Lung (tissue), 11 donors: ENCODE measurements at regions not wholly inside any gene's neighbourhood (a gene's known extent, or its start where the extent isn't known, plus 50 kb on each side); places are given as distances from the start of the nearest gene placed in this dataset.

Experiments used
- ATAC-seq: fragments of 200-7000 bp; cut with Tn5 transposase; one replicate; pipeline ENCODE4 v1.9.1; 2020; ENCODE audit warnings: moderate number of reproducible peaks; ENCODE audit not compliant: insufficient read depth, low FRiP score
- DNase-seq, 3 donors: peaks; one replicate each; pipeline ENCODE4 v3.0.0-alpha.2; 2013 to 2017
- H3K27ac ChIP-seq, 2 donors: one replicate each; pipeline ENCODE4 v1.5.1; 2013; ENCODE audit warnings: mild to moderate bottlenecking in 2 of 2, moderate library complexity in 2 of 2, control low read depth in 1 of 2, inconsistent platforms in 1 of 2, low read depth in 1 of 2, low read length in 1 of 2
- H3K27me3 ChIP-seq, 3 donors: one replicate each; pipeline ENCODE4 v1.5.1; 2013; ENCODE audit warnings: low read length in 2 of 3; ENCODE audit not compliant: control insufficient read depth in 3 of 3, insufficient read depth in 3 of 3
- H3K36me3 ChIP-seq, 4 donors: one replicate each; pipeline ENCODE4 v1.5.1; 2013; ENCODE audit warnings: low read length in 4 of 4, mild to moderate bottlenecking in 1 of 4, moderate library complexity in 1 of 4; ENCODE audit not compliant: control insufficient read depth in 4 of 4, insufficient read depth in 4 of 4
- H3K4me1 ChIP-seq, 5 donors: one replicate each; pipeline ENCODE4 v1.5.1; 2013; ENCODE audit warnings: low read length in 5 of 5, mild to moderate bottlenecking in 2 of 5, moderate library complexity in 1 of 5; ENCODE audit not compliant: control insufficient read depth in 5 of 5, insufficient read depth in 5 of 5
- H3K4me3 ChIP-seq: one replicate; pipeline ENCODE4 v1.5.1; 2013; ENCODE audit warnings: mild to moderate bottlenecking, control low read depth, moderate library complexity
- H3K9ac ChIP-seq, 2 donors: one replicate each; pipeline ENCODE4 v1.5.1; 2013; ENCODE audit warnings: low read length in 2 of 2, control low read depth in 1 of 2; ENCODE audit not compliant: insufficient read depth in 1 of 2
- H3K9me3 ChIP-seq, 4 donors: one replicate each; pipeline ENCODE4 v1.5.1; 2013; ENCODE audit warnings: low read length in 3 of 4, mild to moderate bottlenecking in 1 of 4, moderate library complexity in 1 of 4; ENCODE audit not compliant: control insufficient read depth in 4 of 4, insufficient read depth in 3 of 4
- WGBS, 2 donors: extraction: QIAGEN DNeasy Blood & Tissue Kit; methylation state at CpG; one replicate each; pipeline ENCODE4 v1.1.7; 2013; 5-methylcytosine and 5-hydroxymethylcytosine counted together
- TF ChIP-seq, protein P1 (sequence below): IDR thresholded peaks from 2 replicates; pipeline ENCODE4 v1.5.1; 2012; ENCODE audit warnings: mild to moderate bottlenecking; ENCODE audit errors: control extremely low read depth, extremely low read depth
- donor health status: control.
- donor health status: control.
- donor health status: Bipolar disorder and iron deficiency.
- donor health status: healthy.
- donor health status: DM: yes; HTN: yes; CAD: no.

DNA sequence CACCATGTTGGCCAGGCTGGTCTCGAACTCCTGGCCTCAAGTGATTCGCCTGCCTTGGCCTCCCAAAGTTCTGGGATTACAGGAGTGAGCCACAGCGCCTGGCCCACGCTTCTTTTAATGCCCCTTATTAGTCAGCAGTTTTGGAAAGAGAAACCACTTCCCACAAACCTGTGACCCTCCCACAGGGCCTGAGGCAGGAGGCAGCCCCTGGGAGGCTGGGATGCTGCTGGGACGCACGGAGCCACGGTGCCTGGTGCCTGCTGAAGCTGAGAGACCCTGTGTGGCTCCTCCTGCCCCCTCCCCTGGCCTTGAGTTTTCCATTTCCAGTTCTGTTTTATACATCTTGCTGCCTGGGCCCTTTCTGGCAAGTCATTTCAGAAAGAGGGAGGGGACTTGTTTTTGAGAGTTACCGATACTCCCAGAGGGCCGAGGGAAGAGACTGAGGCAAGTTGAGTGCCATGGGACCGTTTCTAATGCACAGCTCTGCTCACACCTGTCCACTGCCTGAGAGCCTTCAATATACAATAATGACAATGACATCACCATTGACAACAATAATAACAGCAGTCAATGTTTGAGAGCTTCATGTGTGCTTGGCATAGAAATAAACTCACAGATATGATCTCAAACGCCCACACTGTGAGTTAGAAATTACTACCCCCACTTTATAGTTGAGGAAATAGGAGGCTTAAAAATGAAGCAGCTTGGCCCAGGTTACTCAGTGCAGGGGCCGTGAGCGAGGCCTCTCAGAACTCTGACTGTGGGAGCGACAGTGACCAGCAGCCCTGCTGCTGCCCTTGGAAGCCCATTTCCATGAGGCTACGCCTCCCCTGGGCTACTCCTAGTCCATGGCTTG is 78.1 kb upstream of the YWHAQ start:
- H3K27me3 ChIP-seq: peaks cover 0 to 2% (median 0%) of the 10 kb centered on the region in 3 donors

DNA sequence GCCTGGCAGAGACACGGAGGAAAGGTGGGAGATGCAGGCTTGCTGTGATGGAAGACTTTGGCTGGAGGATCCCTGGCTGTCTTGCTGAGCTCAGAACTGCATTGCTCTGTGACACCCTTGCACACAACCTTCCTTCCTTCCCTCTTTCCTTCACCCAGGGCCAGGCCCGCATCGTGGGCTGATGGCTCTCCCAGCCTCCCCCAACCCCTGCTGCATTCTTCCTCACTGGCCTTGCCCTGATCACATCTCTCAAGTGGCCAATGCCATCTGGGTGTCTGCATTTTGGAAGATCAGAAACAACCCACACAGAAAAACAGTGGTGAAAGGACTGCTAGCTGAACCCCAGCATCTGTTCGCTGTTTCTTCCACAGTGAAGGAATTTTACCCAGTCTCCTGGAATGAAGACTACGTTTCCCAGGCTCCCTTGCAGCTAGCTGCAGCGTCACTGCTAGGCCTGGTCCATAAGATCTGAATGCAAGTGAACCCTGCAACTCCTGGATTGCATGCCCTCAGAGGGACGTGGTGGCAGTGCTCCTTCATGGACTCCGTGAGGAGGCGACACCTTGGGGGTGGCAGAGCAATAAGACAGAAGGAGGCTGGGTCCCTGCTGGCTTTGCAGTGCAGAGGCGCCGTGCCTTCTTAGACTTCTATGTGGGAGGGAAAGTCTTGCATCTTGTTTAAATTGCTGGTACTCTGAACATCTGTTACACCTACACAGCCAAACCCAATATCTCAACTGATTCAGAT is 78.9 kb upstream of the YWHAQ start:
- 92 to 95% methylated on average over 11 of the region's 11 CpGs for WGBS, 2 donors
- DNase-seq (no peak), ATAC-seq (no peak)
- TF ChIP-seq, protein P1, sequence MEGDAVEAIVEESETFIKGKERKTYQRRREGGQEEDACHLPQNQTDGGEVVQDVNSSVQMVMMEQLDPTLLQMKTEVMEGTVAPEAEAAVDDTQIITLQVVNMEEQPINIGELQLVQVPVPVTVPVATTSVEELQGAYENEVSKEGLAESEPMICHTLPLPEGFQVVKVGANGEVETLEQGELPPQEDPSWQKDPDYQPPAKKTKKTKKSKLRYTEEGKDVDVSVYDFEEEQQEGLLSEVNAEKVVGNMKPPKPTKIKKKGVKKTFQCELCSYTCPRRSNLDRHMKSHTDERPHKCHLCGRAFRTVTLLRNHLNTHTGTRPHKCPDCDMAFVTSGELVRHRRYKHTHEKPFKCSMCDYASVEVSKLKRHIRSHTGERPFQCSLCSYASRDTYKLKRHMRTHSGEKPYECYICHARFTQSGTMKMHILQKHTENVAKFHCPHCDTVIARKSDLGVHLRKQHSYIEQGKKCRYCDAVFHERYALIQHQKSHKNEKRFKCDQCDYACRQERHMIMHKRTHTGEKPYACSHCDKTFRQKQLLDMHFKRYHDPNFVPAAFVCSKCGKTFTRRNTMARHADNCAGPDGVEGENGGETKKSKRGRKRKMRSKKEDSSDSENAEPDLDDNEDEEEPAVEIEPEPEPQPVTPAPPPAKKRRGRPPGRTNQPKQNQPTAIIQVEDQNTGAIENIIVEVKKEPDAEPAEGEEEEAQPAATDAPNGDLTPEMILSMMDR: no peak
- Histone ChIP-seq H3K36me3 (no peaks in the 10 kb centered on the region), H3K4me3 (no peak overlapping the region), H3K27me3 (peaks cover 0 to 2% (median 0%) of the 10 kb centered on the region in 3 donors), H3K9me3 (peaks cover 0 to 5% (median 0%) of the 10 kb centered on the region in 4 donors), H3K9ac (no peak overlapping the region), H3K27ac (no peak overlapping the region), H3K4me1 (no peaks in the 10 kb centered on the region)

More for the DNA sequence above, 78.1 kb upstream of the YWHAQ start:
- TF ChIP-seq, protein P1: no peak
- Histone ChIP-seq H3K9me3 (peaks cover 0 to 5% (median 0%) of the 10 kb centered on the region in 4 donors), H3K9ac (no peak overlapping the region), H3K36me3 (no peaks in the 10 kb centered on the region), H3K4me1 (no peaks in the 10 kb centered on the region), H3K4me3 (no peak overlapping the region), H3K27ac (no peak overlapping the region)
- ATAC-seq: no peak
- 80 to 83% methylated on average over 15 of the region's 15 CpGs for WGBS, 2 donors
- DNase-seq: no peak

DNA sequence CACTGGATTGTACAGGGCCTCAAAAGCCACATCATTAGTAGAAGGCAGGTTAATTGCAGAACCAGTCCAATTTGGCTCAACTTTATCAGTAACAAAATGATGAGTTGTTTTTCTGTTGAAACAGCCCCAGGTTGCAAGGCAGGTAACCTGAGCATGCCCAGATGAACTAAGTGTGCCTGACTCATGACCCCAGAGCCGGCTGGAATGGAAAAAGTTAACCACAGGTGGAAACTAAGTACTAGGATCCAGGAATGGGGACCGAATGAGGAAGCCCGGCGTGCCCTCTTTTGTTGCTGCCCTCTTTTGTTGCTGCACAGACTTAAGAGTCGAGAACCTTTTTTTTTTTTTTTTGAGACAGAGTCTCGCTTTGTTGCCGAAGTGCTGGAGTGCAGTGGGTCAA is 79.5 kb upstream of the YWHAQ start:
- no peak overlapping the region for H3K9ac ChIP-seq
- H3K4me1 ChIP-seq: no peaks in the 10 kb centered on the region
- peaks cover 0 to 2% (median 0%) of the 10 kb centered on the region in 3 donors for H3K27me3 ChIP-seq
- H3K9me3 ChIP-seq: peaks cover 0 to 5% (median 0%) of the 10 kb centered on the region in 4 donors
- H3K4me3 ChIP-seq: no peak overlapping the region
- TF ChIP-seq, protein P1: no peak
- ATAC-seq (no peak), DNase-seq (no peak)
- H3K27ac ChIP-seq: no peak overlapping the region
- 91 to 93% methylated on average over 7 of the region's 7 CpGs for WGBS, 2 donors
- no peaks in the 10 kb centered on the region for H3K36me3 ChIP-seq
